ACHN (cell line): ENCODE measurements at regions not wholly inside any gene's neighbourhood (a gene's known extent, or its start where the extent isn't known, plus 50 kb on each side); places are given as distances from the start of the nearest gene placed in this dataset.

Experiments used
- DNase-seq: peaks from one replicate; pipeline ENCODE4 v3.0.0-alpha.2; 2015
- in situ Hi-C: cut with HindIII; loops from 2 replicates; pipeline ENCODE4 v1.10.0; 2017; ENCODE audit warnings: low sequenced_read_pairs, low pct_ligation_motif_present, low pct_unique_long_range_greater_than_20kb

DNA sequence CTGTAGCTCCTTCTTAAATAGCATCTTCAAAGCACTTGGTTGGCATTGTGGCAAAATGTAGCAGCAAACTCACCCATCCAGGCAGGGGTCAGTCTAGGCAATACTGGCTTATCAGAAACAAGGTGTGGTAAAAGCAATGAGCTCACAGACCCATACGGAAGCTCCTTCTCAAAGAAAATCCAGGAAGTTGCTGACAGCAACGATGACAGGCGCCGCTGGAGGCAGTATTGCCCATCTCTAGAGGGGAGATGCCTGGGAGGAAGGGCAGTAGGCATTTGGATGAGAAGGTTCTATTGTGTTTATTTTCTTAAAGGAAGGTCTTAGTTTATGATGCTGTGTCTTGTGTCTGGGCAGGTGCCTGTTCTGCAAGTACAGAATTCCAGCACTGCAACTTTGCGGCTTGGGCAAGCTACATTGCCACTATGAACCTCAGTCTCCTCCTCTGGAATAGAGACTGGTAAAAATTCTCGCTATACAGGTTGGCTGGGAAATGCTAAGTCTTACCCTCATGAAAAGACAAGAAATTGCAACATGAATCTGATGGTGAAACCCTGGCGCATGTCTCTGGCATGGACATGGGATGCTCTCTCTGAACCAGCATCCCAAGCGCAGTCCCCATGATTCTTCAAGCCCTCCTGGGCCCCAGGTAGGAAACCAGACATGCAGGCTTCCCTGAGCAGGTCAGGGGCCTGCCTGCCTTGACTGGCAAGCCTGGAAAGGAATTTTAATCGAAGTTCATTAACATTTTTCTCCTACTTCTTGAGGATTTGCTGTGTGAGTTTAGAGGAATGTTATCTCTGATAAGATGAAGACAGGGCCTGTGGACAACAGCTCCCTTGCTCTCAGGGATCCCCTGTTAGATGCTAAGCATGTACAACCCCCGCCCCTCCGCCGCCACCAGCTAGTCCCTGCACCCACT lies 156.0 kb downstream of the TFCP2L1 start:
- in situ Hi-C loops: no loop called here
- DNase-seq: peak; percentile 12

DNA sequence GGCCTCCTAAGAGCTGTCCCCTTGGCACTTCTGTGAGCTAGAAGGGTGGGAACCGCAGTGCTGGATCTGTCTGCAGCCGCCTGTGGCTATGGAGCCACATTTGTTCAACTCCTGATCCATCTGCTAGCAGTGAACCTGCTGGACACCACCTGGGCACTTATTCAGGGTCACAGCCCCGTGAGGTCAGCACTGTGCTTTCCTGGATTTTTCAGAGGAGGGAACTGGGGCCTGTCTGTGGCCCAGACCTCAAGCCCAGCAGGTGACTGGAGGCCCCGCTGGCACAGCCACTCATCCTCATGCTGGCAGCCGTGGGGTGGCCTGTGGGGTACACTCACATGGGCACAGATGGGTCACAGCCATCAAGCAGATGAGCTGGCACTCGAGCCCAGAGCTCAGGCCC lies 155.3 kb downstream of the TFCP2L1 start:
- in situ Hi-C loops: no loop called here
- DNase-seq: no peak

DNA sequence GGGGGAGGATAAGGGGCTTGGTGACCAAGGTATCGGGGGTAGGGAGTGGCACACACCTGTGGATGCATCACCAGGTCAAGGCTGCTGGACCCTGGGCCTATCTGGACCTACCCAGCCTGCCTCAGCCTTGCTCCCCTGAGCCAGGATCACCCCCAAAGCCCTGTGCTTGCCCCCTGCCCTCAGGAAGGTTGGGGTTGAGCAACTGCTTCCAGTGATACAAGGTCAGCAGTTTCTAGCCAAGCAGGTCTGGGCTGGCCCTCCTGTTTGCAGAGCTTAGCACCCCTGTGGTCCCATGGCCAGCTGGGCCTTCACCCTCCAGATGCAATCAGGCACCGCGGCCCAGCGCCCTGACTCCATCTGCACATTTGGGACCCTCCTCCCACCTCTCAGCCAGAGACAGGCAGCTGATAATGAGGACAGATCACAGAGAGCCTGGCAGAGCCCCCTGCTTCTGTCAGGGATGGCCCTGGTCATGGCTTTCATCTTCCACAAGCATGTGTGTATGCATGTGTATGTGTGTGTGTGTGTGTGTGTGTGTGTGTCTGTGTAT lies 154.6 kb downstream of the TFCP2L1 start:
- no peak for DNase-seq
- in situ Hi-C loops: no loop called here

GRCh38 chr2:121131375-121131774 lies 153.6 kb downstream of the TFCP2L1 start:
- in situ Hi-C loops: no loop called here
- DNase-seq: no peak

DNA sequence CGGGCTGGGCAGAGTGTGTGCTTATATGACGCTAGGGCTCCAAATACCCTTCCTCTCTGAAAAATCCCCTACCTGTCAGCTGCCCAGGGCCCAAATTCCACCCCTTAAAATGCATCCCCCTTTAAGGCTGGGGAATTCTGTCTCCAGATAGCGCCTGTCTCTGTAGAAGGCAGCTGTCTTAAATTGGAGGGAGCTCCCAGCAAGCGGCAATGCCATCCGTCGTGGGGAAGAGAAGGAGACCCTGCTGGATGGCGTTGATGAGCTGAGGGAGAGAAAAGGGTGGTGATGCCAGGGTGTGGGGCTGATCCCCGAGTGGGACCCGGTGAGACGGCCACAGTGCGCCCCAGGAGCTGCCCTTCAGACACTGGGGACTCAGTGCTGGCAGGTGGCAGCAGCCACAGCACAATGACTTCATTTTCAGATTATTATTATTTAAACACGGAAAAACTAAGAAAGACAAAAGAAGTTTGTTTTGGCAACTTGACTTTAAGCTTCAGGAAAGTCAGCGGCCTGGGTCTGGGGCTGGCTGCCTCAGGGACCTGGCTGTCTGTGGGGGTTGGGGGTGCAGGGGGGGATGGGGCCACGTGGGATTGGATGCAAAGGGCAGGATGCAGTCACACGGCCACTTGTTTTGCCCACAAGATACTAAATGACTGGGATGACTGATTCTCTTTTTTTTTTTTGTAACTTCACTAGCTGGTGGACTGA lies 152.8 kb downstream of the TFCP2L1 start:
- in situ Hi-C loops: no loop called here
- DNase-seq: no peak

GRCh38 chr2:121132762-121133107 lies 152.3 kb downstream of the TFCP2L1 start:
- in situ Hi-C loops: no loop called here
- DNase-seq: no peak

GRCh38 chr2:121133551-121134319 lies 151.3 kb downstream of the TFCP2L1 start:
- DNase-seq: no peak
- in situ Hi-C loops: no loop called here

DNA sequence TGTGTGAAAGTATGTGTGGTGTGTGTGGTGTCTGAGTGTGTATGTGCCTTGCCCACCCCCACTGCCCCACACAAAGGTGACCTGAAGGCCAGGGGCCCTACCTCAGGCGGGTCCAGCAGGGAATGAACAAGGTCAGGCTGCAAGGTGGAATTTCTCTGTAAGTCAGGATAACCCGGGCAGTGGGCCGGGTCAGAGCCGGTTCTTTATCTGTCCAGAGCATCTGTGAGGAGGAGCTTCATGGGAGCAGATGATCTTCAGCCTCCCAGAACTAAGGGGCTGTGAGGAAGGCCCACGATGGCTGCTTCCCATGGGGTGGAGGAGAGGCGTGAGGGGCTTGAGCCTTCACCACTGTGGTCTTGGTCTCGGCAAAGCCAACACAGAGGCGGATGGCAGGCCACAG lies 150.3 kb downstream of the TFCP2L1 start:
- in situ Hi-C loops: no loop called here
- no peak for DNase-seq

GRCh38 chr2:121135168-121135853 lies 149.7 kb downstream of the TFCP2L1 start:
- in situ Hi-C loops: no loop called here
- no peak for DNase-seq

GRCh38 chr2:121136323-121136722 lies 148.7 kb downstream of the TFCP2L1 start:
- in situ Hi-C loops: no loop called here
- DNase-seq: no peak

DNA sequence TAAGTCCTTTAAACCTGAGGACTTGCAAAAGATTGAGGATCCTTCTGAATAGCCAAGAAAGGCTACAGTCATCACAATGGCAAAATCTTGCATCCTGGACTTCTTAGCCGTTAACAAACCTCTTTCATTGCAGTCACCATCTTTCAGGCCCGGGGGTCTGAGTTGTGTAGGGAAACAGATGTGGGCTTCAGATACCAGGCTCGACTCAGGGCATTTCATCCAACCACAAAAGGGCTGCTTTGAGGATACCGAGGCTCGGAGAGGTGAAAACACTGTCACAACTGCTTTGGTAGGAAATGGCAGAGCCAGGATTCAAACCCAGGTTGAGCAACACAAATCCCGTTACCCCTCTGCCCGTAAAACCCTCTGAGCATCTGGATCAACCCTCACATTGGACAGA lies 147.4 kb downstream of the TFCP2L1 start:
- in situ Hi-C loops: no loop called here
- DNase-seq: no peak

- in situ Hi-C loops: no loop called here
- no peak for DNase-seq
Measured at GRCh38 chr2:121140734-121141133, 144.3 kb downstream of the TFCP2L1 start.

DNA sequence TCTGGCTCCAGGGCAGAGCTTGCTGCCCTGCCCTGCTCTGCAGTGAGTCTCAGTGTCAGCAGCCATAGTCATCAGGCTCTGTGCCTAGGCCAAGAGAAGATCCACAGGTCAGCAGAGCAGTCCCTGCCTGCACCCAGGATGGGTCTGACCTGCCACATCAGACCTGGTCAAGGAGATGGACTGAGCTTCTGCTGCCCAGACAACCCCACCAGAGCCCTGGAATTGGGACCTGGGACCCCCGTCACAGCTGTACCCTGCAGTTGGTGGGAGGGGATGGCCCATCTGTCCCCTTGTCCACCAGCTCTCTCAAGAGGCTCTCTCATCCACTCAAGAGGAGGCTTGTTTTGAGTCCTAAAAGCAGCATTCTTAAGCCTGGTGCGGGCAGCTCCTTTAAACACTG lies 142.6 kb downstream of the TFCP2L1 start:
- in situ Hi-C loops: no loop called here
- no peak for DNase-seq

DNA sequence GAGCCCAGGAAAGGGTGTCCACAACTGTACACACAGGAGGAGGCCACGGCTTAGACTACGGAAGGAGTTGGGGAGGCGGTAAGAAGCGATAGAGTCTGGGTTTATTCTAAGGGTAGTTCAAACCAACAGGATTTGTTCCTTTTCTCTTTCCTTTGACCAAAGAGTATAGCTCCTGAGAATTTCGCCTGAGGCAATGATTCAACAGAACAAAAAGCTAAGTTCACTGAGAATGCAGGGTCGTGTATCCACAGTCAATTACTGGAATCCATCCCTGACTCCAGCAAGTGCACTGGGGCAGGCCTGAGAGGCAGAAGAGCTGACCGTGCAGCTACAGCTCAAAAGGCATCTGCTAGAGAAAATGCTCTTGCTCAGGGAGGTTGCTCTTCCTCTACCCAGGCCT lies 140.9 kb downstream of the TFCP2L1 start:
- in situ Hi-C loops: no loop called here
- no peak for DNase-seq

DNA sequence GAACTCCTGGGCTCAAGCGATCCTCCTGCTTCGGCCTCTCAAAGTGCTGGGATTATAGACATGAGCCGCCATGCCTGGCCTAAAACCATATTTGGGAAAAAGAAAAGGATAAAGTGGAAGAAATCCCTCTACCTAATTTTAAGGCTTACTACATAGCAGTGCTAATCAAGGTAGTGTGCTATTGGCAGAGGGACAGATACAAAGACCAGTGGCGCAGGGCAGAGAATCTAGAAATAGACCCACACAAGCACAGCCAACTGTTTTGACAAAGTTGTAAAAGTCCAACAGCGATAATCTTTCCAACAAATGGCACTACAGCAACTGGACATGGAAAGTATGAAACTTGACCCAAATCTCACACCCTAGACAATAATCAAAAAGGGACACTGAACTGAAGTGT lies 138.4 kb downstream of the TFCP2L1 start:
- no peak for DNase-seq
- in situ Hi-C loops: no loop called here

GRCh38 chr2:121147766-121148165 lies 137.2 kb downstream of the TFCP2L1 start:
- peak; percentile 51 for DNase-seq
- in situ Hi-C loops: no loop called here

DNA sequence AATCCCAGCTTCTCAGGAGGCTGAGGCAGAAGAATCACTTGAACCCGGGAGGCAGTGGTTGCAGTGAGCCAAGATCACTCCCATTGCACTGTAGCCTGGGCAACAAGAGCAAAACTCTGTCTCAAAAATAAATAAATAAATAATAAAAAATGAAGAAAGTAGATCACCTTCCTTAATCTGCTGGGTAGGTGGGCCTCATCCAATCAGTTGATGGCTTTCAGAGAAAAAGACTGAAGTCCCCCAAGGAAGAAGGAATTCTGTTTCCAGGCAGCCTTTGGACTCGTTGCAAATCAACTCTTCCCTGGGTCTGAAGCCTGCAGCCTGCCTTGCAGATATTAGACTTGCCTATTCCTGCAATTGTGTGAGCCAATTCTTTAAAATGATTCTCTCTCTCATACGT lies 136.5 kb downstream of the TFCP2L1 start:
- DNase-seq: no peak
- in situ Hi-C loops: no loop called here

- in situ Hi-C loops: no loop called here
- DNase-seq: no peak
Measured at GRCh38 chr2:121149384-121149783, 135.6 kb downstream of the TFCP2L1 start.

- in situ Hi-C loops: no loop called here
- DNase-seq: no peak
Measured at GRCh38 chr2:121150126-121150525, 134.9 kb downstream of the TFCP2L1 start.
